ENCODE measurements at regions not wholly inside any gene's neighbourhood (a gene's known extent, or its start where the extent isn't known, plus 50 kb on each side); places are given as distances from the start of the nearest gene placed in this dataset.

GRCh38 chr3:13213490-13213889, 140.3 kb upstream of the IQSEC1 start:
- TF ChIP-seq CTCF (IDR thresholded peaks at IDR 0.05; ENCODE audit: insufficient read depth, low read length), result no peak
- no peak for TF ChIP-seq REST (IDR thresholded peaks at IDR 0.05; ENCODE audit: insufficient replicate concordance, low read depth)
- no peak for TF ChIP-seq POLR2AphosphoS5 (IDR thresholded peaks at IDR 0.05; ENCODE audit: low read depth)

Measured in HL-60 (cell line).